ENCODE measurements at regions not wholly inside any gene's neighbourhood (a gene's known extent, or its start where the extent isn't known, plus 50 kb on each side); places are given as distances from the start of the nearest gene placed in this dataset.

DNA sequence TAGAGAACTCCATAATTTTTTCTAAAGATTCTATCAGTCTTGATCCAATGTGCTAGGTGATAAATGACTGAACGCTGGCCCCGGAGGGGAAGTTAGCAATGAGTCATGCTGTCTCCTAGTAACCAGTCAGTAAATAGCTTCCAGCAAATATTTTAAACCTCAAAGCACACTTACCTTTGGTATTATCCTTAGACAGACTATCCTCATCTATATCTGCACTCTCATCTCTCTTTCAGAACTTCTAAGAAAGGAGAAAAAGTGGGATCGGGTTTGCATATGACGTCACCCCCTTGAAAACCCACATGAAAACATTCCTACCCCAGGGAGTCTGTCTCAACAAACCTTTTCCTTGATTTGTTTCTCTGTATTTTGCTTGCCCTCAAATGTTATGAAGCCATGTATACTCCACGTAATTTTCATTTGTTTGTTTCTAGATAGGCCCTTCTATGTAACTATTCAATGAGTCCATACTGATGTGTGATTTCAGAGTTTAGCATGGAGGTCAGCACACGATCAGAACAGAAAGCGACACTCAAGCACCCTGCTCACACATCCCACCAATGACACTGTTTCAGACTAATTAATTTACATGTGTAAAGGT is 174.9 kb upstream of the NRP1 start:
- intact Hi-C loops (cut with DNase I): no loop called here
- no peak for DNase-seq (ENCODE audit: low spot score)

- intact Hi-C loops (cut with DNase I): no loop called here
- DNase-seq (ENCODE audit: low spot score): no peak
Observed at GRCh38 chr10:33507662-33508425, 173.4 kb upstream of the NRP1 start.

DNA sequence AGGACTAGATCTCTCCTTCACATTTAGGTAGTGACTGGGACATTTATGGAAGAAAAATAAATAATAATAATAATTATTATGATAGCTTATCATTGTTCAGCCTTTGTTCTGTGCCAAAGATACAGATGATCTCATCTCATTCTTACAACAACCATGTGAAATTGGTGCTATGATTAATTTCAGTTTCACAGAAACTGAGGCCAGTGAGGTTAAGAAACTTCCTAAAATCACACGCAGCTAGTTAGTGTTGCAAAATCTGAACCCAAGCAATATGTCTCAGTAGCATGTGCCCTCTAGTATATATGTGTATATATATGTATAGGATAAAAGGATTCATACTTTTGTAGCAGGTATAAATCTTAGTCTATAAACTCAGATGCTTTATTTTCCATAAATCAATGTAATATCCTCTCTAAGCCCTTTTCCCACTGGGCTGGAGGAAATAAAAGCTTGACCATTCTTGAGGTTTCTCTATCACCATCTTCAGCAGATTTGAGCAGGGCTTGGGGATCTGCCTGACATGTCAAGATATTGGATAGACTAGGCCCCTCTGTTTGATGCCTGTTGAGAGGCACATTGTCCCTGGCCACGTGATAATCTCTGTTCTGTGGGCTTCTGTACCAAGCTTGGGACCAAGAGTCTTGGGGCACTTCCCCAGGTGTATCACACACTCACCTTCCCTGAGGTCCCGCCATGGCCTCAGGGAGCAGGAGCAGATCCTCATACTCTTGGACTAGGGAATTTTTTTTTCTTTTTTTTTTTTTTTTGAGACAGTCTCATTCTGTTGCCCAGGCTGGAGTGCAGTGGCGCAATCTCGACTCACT is 172.6 kb upstream of the NRP1 start:
- intact Hi-C loops (cut with DNase I): no loop called here
- DNase-seq (ENCODE audit: low spot score): no peak

DNA sequence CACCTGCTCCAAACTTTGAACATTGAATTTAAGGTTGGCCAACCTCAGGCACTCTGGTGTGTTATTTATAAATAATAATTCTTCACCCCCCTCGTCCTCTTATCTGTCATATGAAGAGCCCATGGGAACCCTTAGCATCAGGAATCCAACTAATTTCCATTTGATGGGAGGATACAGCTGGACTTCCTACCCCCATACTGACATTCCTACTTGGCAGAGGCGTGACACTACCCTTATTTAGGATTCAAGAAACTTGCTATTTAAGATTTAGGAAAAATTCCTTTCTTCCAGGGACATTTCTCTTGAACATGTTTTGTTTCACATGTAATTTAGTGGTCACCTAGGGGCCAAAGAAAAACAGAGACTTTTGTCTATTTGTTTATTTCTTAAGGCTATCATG is 171.9 kb upstream of the NRP1 start:
- no peak for DNase-seq (ENCODE audit: low spot score)
- intact Hi-C loops (cut with DNase I): no loop called here

GRCh38 chr10:33501161-33501560 is 166.7 kb upstream of the NRP1 start:
- DNase-seq (ENCODE audit: low spot score): no peak
- intact Hi-C loops (cut with DNase I): loop anchor here (5.0 kb wide), 1 partner anchor 259 kb away; no protein-coding TSS in a partner anchor

GRCh38 chr10:33498391-33498891 is 164.0 kb upstream of the NRP1 start:
- intact Hi-C loops (cut with DNase I): no loop called here
- no peak for DNase-seq (ENCODE audit: low spot score)

- intact Hi-C loops (cut with DNase I): no loop called here
- DNase-seq (ENCODE audit: low spot score): no peak
Observed at GRCh38 chr10:33497338-33497737, 162.9 kb upstream of the NRP1 start.

DNA sequence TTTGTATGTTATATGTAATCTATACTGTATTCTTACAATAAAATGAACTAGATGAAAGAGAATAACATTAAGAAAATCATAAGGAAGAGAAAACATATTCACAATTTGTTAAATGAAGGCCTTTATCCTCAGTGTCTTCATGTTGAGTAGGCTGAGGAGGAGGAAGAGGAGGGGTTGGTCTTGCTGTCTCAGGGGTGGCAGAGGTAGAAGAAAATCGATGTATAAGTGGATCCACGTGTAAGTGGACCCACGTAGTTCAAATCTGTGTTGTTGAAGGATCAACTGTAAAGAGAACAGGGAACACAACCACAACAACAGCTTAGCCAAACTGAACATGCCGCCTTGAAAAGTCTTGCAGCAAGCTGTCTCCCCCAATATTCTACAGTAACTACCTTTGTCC is 161.6 kb upstream of the NRP1 start:
- intact Hi-C loops (cut with DNase I): no loop called here
- DNase-seq (ENCODE audit: low spot score): no peak

GRCh38 chr10:33494694-33495265 is 160.3 kb upstream of the NRP1 start:
- no peak for DNase-seq (ENCODE audit: low spot score)
- intact Hi-C loops (cut with DNase I): no loop called here

DNA sequence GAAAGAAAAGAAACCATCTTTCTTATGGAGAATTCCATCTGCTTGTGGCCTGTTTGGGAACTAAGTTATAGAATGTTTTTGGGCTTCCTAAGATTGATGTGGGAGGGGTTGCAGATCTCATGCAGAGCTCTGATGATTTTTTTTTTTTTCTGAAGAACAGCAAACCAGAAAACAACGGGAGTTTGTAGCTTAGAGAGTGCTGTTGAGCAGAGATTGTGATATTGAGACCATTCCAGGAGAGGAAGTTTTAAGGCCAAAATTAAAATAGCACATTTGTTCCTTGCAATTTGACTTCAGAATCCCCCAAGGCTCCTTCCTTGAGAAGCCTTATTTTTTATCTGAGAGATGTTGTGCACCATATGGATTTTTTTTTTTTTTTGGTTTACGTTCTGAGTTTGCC is 159.5 kb upstream of the NRP1 start:
- intact Hi-C loops (cut with DNase I): no loop called here
- no peak for DNase-seq (ENCODE audit: low spot score)

GRCh38 chr10:33493497-33493896 is 159.0 kb upstream of the NRP1 start:
- no peak for DNase-seq (ENCODE audit: low spot score)
- intact Hi-C loops (cut with DNase I): no loop called here

GRCh38 chr10:33492701-33493345 is 158.4 kb upstream of the NRP1 start:
- no peak for DNase-seq (ENCODE audit: low spot score)
- intact Hi-C loops (cut with DNase I): no loop called here

DNA sequence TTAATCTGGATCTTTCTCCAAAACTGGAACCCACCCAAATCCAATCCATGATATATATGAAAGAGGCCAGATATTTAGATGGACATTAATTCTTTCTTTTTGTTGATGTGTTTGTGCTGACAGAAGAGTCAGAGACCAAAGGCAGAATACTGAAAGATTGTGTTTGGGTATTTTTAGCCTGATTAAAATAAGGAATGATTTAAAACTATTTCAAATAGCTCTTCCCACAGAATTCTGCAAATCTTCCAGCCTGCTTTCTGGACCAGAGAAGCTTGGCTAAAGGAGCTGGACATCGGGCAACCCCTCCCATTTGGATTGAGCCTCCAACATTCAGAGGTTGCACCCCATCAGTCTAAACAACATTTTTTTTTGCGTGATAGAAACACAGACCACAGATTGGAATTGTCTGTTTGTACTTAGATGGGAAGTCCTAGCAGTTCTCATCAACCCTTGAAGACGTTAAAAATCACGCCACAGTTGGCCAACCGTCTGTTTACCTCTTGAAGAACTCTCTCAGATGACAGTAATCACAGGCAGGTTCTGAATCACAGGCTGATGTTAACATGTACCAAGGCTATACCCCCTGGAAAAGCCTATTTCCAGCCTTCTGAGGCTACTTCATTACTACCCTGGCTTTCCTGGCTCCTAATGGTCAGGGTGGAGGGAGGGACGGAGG is 155.2 kb upstream of the NRP1 start:
- intact Hi-C loops (cut with DNase I): no loop called here
- DNase-seq (ENCODE audit: low spot score): no peak

DNA sequence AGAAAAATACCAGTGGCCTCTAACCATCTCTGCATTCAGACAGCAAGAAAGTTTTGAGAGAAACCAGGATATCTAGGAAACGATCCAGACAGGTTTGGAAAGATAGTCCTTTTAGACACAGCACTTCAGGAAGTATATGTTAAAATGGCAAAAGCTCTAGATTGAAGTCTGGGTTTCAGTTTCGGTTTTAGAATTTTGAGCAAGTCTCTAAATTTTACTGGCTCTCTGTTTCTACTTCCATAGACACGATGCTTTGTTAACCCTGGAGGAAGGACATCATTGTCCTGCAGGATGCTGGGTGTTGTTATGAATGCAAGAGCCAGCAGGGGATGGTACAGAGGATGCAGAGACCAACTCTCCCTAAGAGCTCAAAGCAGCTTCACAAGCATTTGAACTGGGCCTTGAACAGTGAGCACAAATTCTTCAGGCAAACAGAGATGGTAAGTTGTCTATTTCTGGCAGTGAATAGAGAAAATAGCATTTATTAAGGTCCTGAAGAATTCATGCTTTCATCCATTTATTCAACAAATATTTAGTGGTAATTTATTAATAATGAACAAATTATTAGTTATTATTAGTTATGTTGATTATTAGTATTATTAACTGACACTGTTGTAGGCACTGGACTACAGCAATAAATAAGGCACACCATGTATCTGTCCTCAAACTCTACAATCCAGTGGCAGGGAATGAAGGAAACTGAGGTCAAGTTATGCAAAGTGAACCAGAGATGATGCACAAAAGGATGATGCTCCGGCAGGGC is 152.7 kb upstream of the NRP1 start:
- no peak for DNase-seq (ENCODE audit: low spot score)
- intact Hi-C loops (cut with DNase I): no loop called here

DNA sequence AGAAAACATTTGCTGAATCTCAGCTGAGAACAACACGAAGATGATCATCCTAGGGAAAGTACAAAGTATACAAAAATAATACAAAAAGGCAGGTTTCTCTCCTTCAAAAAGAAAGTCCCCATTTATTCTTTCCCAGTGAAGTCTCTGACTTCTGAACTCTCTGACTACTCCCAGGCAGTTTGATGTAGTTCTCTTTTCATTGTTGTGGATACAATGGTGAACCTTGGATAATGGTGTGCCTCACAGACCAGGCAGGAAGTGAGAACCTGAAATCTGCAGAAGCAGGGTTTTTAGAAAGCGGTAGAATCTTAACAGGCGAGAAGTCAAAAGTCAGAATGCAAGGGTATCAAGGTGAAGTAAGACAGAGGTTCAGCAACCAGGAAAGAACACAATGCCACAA is 150.8 kb upstream of the NRP1 start:
- intact Hi-C loops (cut with DNase I): no loop called here
- DNase-seq (ENCODE audit: low spot score): no peak

GRCh38 chr10:33484787-33485186 is 150.3 kb upstream of the NRP1 start:
- intact Hi-C loops (cut with DNase I): no loop called here
- no peak for DNase-seq (ENCODE audit: low spot score)

- intact Hi-C loops (cut with DNase I): no loop called here
- DNase-seq (ENCODE audit: low spot score): no peak
Observed at GRCh38 chr10:33483816-33484190, 149.3 kb upstream of the NRP1 start.

DNA sequence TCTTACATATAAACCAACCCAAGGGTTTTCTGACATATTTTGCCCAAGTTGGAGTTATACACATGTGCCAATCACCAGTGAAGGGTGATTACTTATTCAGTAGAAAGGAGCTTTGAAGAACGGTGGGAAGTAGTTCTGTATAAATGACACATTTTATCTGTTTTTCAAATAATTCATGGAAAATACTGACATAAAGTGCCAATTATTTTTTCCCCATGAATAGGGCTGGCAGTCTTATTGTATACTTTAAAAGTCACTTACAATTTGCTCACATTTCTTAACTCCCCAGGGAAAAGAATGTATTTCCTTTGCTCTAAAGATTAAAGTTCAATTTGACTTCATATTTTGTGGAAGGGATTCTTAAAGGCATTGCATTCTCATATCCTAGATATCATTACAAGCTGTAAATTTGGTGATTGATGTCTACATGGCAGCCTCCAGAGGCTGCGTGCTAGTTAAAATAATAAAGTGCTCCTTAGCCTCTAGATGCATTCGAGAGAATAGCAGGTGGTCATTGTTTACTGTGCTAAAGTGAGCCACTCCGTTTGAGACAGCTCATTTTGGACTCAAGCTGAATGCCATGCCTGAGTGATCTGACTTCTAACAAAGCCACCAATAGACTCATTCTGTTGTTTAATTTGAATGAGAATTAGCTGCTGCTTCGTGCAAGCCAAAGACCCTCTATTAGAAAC is 148.8 kb upstream of the NRP1 start:
- intact Hi-C loops (cut with DNase I): no loop called here
- no peak for DNase-seq (ENCODE audit: low spot score)

All from cardiac septum (tissue), 1 donor.